GM21360 (cell line): ENCODE measurements at regions not wholly inside any gene's neighbourhood (a gene's known extent, or its start where the extent isn't known, plus 50 kb on each side); places are given as distances from the start of the nearest gene placed in this dataset.

Experiments used
- ATAC-seq: cut with Tn5 transposase; IDR thresholded peaks from one replicate; pipeline ENCODE4 v1.9.1; 2021; ENCODE audit warnings: mild to moderate bottlenecking, moderate library complexity; ENCODE audit not compliant: unreplicated experiment

- no peak for ATAC-seq
Observed at GRCh38 chr4:181437895-181438294, 805.3 kb upstream of the TENM3 start.

GRCh38 chr4:181438641-181439040 lies 804.6 kb upstream of the TENM3 start:
- no peak for ATAC-seq

- no peak for ATAC-seq
Observed at GRCh38 chr4:181443021-181443420, 800.2 kb upstream of the TENM3 start.

- ATAC-seq, result no peak
Observed at GRCh38 chr4:181465826-181466225, 777.4 kb upstream of the TENM3 start.

- ATAC-seq, result no peak
Observed at GRCh38 chr4:181468451-181468850, 774.8 kb upstream of the TENM3 start.

GRCh38 chr4:181470306-181470705 lies 772.9 kb upstream of the TENM3 start:
- ATAC-seq, result no peak

GRCh38 chr4:181475359-181475758 lies 767.8 kb upstream of the TENM3 start:
- no peak for ATAC-seq

GRCh38 chr4:181475781-181476507 lies 767.3 kb upstream of the TENM3 start:
- no peak for ATAC-seq

GRCh38 chr4:181476508-181476890 lies 766.7 kb upstream of the TENM3 start:
- ATAC-seq, result no peak

GRCh38 chr4:181477591-181477990 lies 765.6 kb upstream of the TENM3 start:
- no peak for ATAC-seq

- no peak for ATAC-seq
Observed at GRCh38 chr4:181478656-181479055, 764.5 kb upstream of the TENM3 start.

GRCh38 chr4:181479141-181479540 lies 764.1 kb upstream of the TENM3 start:
- ATAC-seq, result no peak

- no peak for ATAC-seq
Observed at GRCh38 chr4:181484396-181484795, 758.8 kb upstream of the TENM3 start.

GRCh38 chr4:181488926-181489325 lies 754.3 kb upstream of the TENM3 start:
- no peak for ATAC-seq

- ATAC-seq, result no peak
Observed at GRCh38 chr4:181498148-181498547, 745.1 kb upstream of the TENM3 start.

GRCh38 chr4:181502611-181503010 lies 740.6 kb upstream of the TENM3 start:
- ATAC-seq, result no peak

- ATAC-seq, result no peak
Observed at GRCh38 chr4:181503687-181504390, 739.4 kb upstream of the TENM3 start.

GRCh38 chr4:181504924-181505323 lies 738.3 kb upstream of the TENM3 start:
- no peak for ATAC-seq

- ATAC-seq, result no peak
Observed at GRCh38 chr4:181507180-181507835, 735.9 kb upstream of the TENM3 start.

- no peak for ATAC-seq
Observed at GRCh38 chr4:181507938-181508337, 735.3 kb upstream of the TENM3 start.

- no peak for ATAC-seq
Observed at GRCh38 chr4:181508601-181509000, 734.6 kb upstream of the TENM3 start.

- no peak for ATAC-seq
Observed at GRCh38 chr4:181509073-181509472, 734.1 kb upstream of the TENM3 start.
